MM.1S (cell line): ENCODE measurements at regions not wholly inside any gene's neighbourhood (a gene's known extent, or its start where the extent isn't known, plus 50 kb on each side); places are given as distances from the start of the nearest gene placed in this dataset.

ENCODE experiments used
- EZH2 ChIP-seq: fragments of 300-600 bp; sonication (generic); optimal IDR thresholded peaks from 2 replicates; pipeline ENCODE3; 2017; ENCODE audit warnings: low read depth, mild to moderate bottlenecking, antibody characterized with exemption, low read length, mixed read lengths
- EZH2phosphoT487 ChIP-seq: fragments of 300-600 bp; sonication (generic); IDR thresholded peaks from 2 replicates; pipeline ENCODE4 v1.6.1; 2018; ENCODE audit warnings: antibody characterized with exemption, low read length
- TF ChIP-seq, protein P1 (sequence below): fragments of 300-600 bp; sonication (generic); IDR thresholded peaks from 2 replicates; pipeline ENCODE4 v1.5.1; 2016; ENCODE audit warnings: antibody characterized with exemption, low read length, mixed read lengths

- no peak for TF ChIP-seq EZH2
- TF ChIP-seq, protein P1, sequence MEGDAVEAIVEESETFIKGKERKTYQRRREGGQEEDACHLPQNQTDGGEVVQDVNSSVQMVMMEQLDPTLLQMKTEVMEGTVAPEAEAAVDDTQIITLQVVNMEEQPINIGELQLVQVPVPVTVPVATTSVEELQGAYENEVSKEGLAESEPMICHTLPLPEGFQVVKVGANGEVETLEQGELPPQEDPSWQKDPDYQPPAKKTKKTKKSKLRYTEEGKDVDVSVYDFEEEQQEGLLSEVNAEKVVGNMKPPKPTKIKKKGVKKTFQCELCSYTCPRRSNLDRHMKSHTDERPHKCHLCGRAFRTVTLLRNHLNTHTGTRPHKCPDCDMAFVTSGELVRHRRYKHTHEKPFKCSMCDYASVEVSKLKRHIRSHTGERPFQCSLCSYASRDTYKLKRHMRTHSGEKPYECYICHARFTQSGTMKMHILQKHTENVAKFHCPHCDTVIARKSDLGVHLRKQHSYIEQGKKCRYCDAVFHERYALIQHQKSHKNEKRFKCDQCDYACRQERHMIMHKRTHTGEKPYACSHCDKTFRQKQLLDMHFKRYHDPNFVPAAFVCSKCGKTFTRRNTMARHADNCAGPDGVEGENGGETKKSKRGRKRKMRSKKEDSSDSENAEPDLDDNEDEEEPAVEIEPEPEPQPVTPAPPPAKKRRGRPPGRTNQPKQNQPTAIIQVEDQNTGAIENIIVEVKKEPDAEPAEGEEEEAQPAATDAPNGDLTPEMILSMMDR, result no peak
- no peak for TF ChIP-seq EZH2phosphoT487
Measured at GRCh38 chr12:39125566-39125965, 220.2 kb upstream of the CPNE8 start.
